K562 (cell line): ENCODE measurements at regions not wholly inside any gene's neighbourhood (a gene's known extent, or its start where the extent isn't known, plus 50 kb on each side); places are given as distances from the start of the nearest gene placed in this dataset.

ENCODE experiments used
- ATAC-seq: fragments of 200-7000 bp; cut with Tn5 transposase; 3 replicates; pipeline ENCODE4 v1.9.1; 2020; ENCODE audit warnings: moderate library complexity
- BruUV-seq: library from RNA; stranded (reverse); fragments of 400-500 nt; replicated peaks from 2 replicates; lab custom pipeline; 2021; lab: Mats Ljungman, UMichigan
- CTCF ChIA-PET: fragments of 300-600 bp; formaldehyde crosslinking; extraction: SDS; loops from one replicate; lab custom pipeline; 2021; ENCODE audit warnings: low intra/inter-chr PET ratio; lab: Yijun Ruan, JAX
- POLR2A ChIA-PET: fragments of 300-600, 350-650 bp; sonication (Branson Sonifier 250); formaldehyde crosslinking; extraction: SDS; loops from one replicate; lab custom pipeline; 2021; ENCODE audit warnings: antibody characterized with exemption, inconsistent platforms; lab: Yijun Ruan, JAX
- DNase-seq, 4 experiments: peaks; one replicate each; pipeline versions ENCODE4 v3.0.0 to v3.0.0-alpha.2; 2011 to 2018; ENCODE audit warnings: low spot score in 3 of 4, mixed read lengths in 3 of 4; ENCODE audit errors: extremely low read depth in 1 of 4
- FAIRE-seq: peaks from 2 replicates; lab custom pipeline; 2011; peaks lifted over from hg19 to GRCh38; lab: Jason Lieb, UNC
- H2AFZ ChIP-seq: 2 replicates; pipeline ENCODE4 v1.6.0; 2011; ENCODE audit warnings: low read depth, low read length, control low read depth, inconsistent platforms
- H3K27ac ChIP-seq: fragments of 200-600 bp; 3 replicates; pipeline ENCODE4 v1.8.0; 2011; ENCODE audit warnings: low read depth, mild to moderate bottlenecking, control low read depth, inconsistent platforms, low read length, moderate library complexity, mixed read lengths; ENCODE audit errors: extremely low read depth
- H3K27me3 ChIP-seq, 2 experiments: fragments of 300-600 bp in 1 of 2; 2 replicates in 1 of 2; 3 replicates in 1 of 2; pipeline versions ENCODE4 v1.6.0 to v1.8.0; 2011; ENCODE audit warnings: inconsistent platforms in 2 of 2, low read length in 2 of 2, mild to moderate bottlenecking in 1 of 2, mixed read lengths in 1 of 2, moderate library complexity in 1 of 2; ENCODE audit not compliant: control insufficient read depth in 2 of 2, insufficient read depth in 2 of 2
- H3K36me3 ChIP-seq: fragments of 300-600 bp; 3 replicates; pipeline ENCODE4 v1.8.0; 2011; ENCODE audit warnings: mild to moderate bottlenecking, low read length, inconsistent platforms; ENCODE audit not compliant: control insufficient read depth, insufficient read depth
- H3K4me1 ChIP-seq, 2 experiments: fragments of 200-600 bp in 1 of 2; replicated peaks in 1 of 2; 2 replicates in 1 of 2; 3 replicates in 1 of 2; pipeline versions ENCODE4 v1.5.1 to v1.8.0; 2011; ENCODE audit warnings: inconsistent platforms in 2 of 2, low read length in 2 of 2, mild to moderate bottlenecking in 1 of 2, mixed read lengths in 1 of 2, moderate library complexity in 1 of 2; ENCODE audit not compliant: control insufficient read depth in 2 of 2, insufficient read depth in 2 of 2
- H3K4me2 ChIP-seq: 2 replicates; pipeline ENCODE4 v1.6.1; 2011; ENCODE audit warnings: low read length, control low read depth, inconsistent platforms, mixed read lengths; ENCODE audit not compliant: insufficient read depth
- H3K4me3 ChIP-seq: fragments of 200-600 bp; sonication (generic), shearing (Covaris generic); 2 replicates; pipeline ENCODE4 v1.5.1; 2016; ENCODE audit warnings: control low read depth, inconsistent platforms
- H3K79me2 ChIP-seq: fragments of 200-600 bp; 3 replicates; pipeline ENCODE4 v1.8.0; 2011; ENCODE audit warnings: low read length, inconsistent platforms; ENCODE audit not compliant: control insufficient read depth, insufficient read depth
- H3K9ac ChIP-seq, 2 experiments: 2 replicates each; pipeline versions ENCODE4 v1.6.0 to v1.6.1; 2011; ENCODE audit warnings: low read depth in 2 of 2, low read length in 2 of 2, control low read depth in 1 of 2, inconsistent platforms in 1 of 2, mild to moderate bottlenecking in 1 of 2, mixed read lengths in 1 of 2; ENCODE audit not compliant: insufficient read depth in 1 of 2
- H3K9me1 ChIP-seq: one replicate; pipeline ENCODE4 v1.6.0; 2011; ENCODE audit warnings: inconsistent platforms, mild to moderate bottlenecking, low read length, moderate library complexity; ENCODE audit not compliant: control insufficient read depth, insufficient read depth
- H3K9me3 ChIP-seq: replicated peaks from 2 replicates; pipeline ENCODE4 v1.5.1; 2011; ENCODE audit warnings: low read depth, low read length, inconsistent platforms; ENCODE audit not compliant: control insufficient read depth, insufficient read depth
- H4K20me1 ChIP-seq: replicated peaks from 2 replicates; pipeline ENCODE4 v1.6.1; 2011; ENCODE audit warnings: low read length, inconsistent platforms, mixed read lengths; ENCODE audit not compliant: control insufficient read depth, insufficient read depth
- FOXK2 ChIP-seq, 2 experiments: fragments of 450-650 bp; IDR thresholded peaks in 1 of 2; conservative IDR thresholded peaks in 1 of 2; 2 replicates each; pipeline ENCODE4 v1.6.1; 2016; ENCODE audit warnings: low read depth in 2 of 2, mild to moderate bottlenecking in 1 of 2
- HDAC6 ChIP-seq: IDR thresholded peaks from 2 replicates; pipeline ENCODE4 v1.6.1; 2012; ENCODE audit warnings: low read depth, mild to moderate bottlenecking, control low read depth, inconsistent platforms, low read length, moderate library complexity
- KAT7 ChIP-seq: sonication (generic); formaldehyde crosslinking; IDR thresholded peaks from 2 replicates; pipeline ENCODE4 v1.8.0; 2022; ENCODE audit warnings: missing genetic modification reagents, mild to moderate bottlenecking, borderline replicate concordance
- NRF1 ChIP-seq, 2 experiments: fragments of 450-650 bp; IDR thresholded peaks in 1 of 2; conservative IDR thresholded peaks in 1 of 2; 2 replicates each; pipeline ENCODE4 v1.6.1; 2014; ENCODE audit warnings: mild to moderate bottlenecking in 2 of 2
- POLR2G ChIP-seq: fragments of 200-400 bp; formaldehyde crosslinking; IDR thresholded peaks from 2 replicates; pipeline ENCODE4 v1.6.1; 2017; ENCODE audit warnings: low read depth, mild to moderate bottlenecking, antibody characterized with exemption, low read length, moderate library complexity
- RB1 ChIP-seq: fragments of 450-650 bp; IDR thresholded peaks from 2 replicates; pipeline ENCODE4 v1.6.1; 2017; ENCODE audit warnings: low read depth, mild to moderate bottlenecking
- SMAD2 ChIP-seq: fragments of 150-350 bp; IDR thresholded peaks from 2 replicates; pipeline ENCODE4 v1.6.1; 2014; ENCODE audit warnings: low read depth, mild to moderate bottlenecking, low read length
- SUPT5H ChIP-seq: fragments of 450-650 bp; IDR thresholded peaks from 2 replicates; pipeline ENCODE4 v1.6.1; 2016
- TCFL5 ChIP-seq: fragments of 250-450 bp; sonication (Bioruptor Pico); conservative IDR thresholded peaks from 2 replicates; pipeline ENCODE4 v1.6.1; 2021; ENCODE audit warnings: mild to moderate bottlenecking, moderate library complexity, matching md5 sums
- ZBTB8A ChIP-seq: fragments of 450-650 bp; IDR thresholded peaks from 2 replicates; pipeline ENCODE4 v1.6.1; 2018; ENCODE audit warnings: mild to moderate bottlenecking, moderate library complexity; ENCODE audit not compliant: partially characterized antibody
- ZKSCAN8 ChIP-seq: fragments of 200-800 bp; sonication (Bioruptor generic); IDR thresholded peaks from 2 replicates; pipeline ENCODE4 v1.6.1; 2016; ENCODE audit warnings: missing genetic modification characterization, missing compliant biosample characterization
- ZNF311 ChIP-seq: fragments of 250-450 bp; sonication (Bioruptor Pico); IDR thresholded peaks from 2 replicates; pipeline ENCODE4 v1.4.0; 2020; ENCODE audit warnings: mild to moderate bottlenecking, moderate library complexity
- ZNF696 ChIP-seq: fragments of 250-450 bp; sonication (Bioruptor Pico); conservative IDR thresholded peaks from 2 replicates; pipeline ENCODE4 v1.4.0; 2020; ENCODE audit warnings: mild to moderate bottlenecking, moderate library complexity
- whole genome bisulfite sequencing: fragments of 100-300 bp; shearing (Covaris generic); methylation state at CpG from one replicate; pipeline ENCODE4 v1.1.6; 2016; ENCODE audit warnings: low coverage, mixed read lengths; ENCODE audit not compliant: insufficient coverage; ENCODE audit errors: missing lambda C conversion rate; 5-methylcytosine and 5-hydroxymethylcytosine counted together
- in situ Hi-C: fragments of 300-500 bp; cut with MboI; formaldehyde crosslinking; loops from 4 replicates; pipeline ENCODE4 v1.15.0; 2018; ENCODE audit warnings: inconsistent platforms, mixed read lengths
- intact Hi-C: fragments of 100-400 bp; cut with micrococcal nuclease; formaldehyde crosslinking; loops from 2 replicates; pipeline ENCODE4 v1.14.2; 2022
- TF ChIP-seq, protein P1 (sequence below): sonication (generic); formaldehyde crosslinking; IDR thresholded peaks from 2 replicates; pipeline ENCODE4 v1.4.0; 2020; ENCODE audit warnings: mild to moderate bottlenecking, missing genetic modification reagents
- TF ChIP-seq, protein P2 (sequence below), 2 experiments: fragments of 450-650 bp in 1 of 2; sonication (generic) in 1 of 2; formaldehyde crosslinking; conservative IDR thresholded peaks; 2 replicates each; pipeline versions ENCODE4 v1.4.0 to v1.8.1; 2020 to 2022; ENCODE audit warnings: mild to moderate bottlenecking in 1 of 2, missing genetic modification reagents in 1 of 2
- TF ChIP-seq, protein P3 (sequence below), 2 experiments: fragments of 450-650 bp; conservative IDR thresholded peaks; 2 replicates each; pipeline ENCODE4 v1.6.1; 2017; ENCODE audit warnings: mild to moderate bottlenecking in 2 of 2, moderate library complexity in 2 of 2

DNA sequence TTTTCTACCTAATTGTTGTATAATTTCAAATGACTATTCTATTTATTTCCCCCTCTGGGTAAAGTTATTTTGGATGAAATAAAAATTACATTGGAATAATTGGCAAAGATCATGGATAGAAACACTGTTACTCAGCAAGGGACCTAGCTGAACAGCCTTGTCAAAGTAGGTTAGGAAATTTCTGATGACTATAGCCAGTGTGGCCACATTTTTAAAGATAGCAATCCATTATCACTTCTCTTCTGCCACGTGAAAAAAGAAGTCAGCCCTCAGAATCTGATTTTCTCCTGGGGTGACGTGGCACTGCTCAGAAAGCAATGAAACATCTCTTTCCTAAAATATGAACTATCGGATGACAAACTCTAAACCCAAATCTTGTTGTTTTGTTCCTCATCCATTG lies 784.2 kb upstream of the RIOK2 start:
- Histone ChIP-seq H3K79me2 (no peaks in the 10 kb centered on the region), H4K20me1 (no peaks in the 10 kb centered on the region), H3K9me1 (no peaks in the 10 kb centered on the region), H3K9ac (no peak overlapping the region), H3K27me3 (no peaks in the 10 kb centered on the region), H3K9me3 (no peaks in the 10 kb centered on the region), H3K4me3 (no peak overlapping the region), H3K27ac (no peak overlapping the region), H3K4me1 (no peaks in the 10 kb centered on the region), H2AFZ (no peak overlapping the region), H3K36me3 (no peaks in the 10 kb centered on the region), H3K4me2 (no peak overlapping the region)
- 0% methylated on average over 3 of the region's 3 CpGs for WGBS
- intact Hi-C loops, result no loop called here
- ChIA-PET POLR2A (no interaction called here), CTCF (no interaction called here)
- no peak for FAIRE-seq
- DNase-seq, result no peak
- TF ChIP-seq SMAD2 (no peak), TCFL5 (no peak), POLR2G (no peak), RB1 (no peak), FOXK2 (conservative IDR thresholded peaks at IDR 0.05 in 1 of 2, IDR thresholded peaks at IDR 0.05 in 1 of 2; ENCODE audit: low read depth in 2 of 2) (no peak), NRF1 (conservative IDR thresholded peaks at IDR 0.05 in 1 of 2, IDR thresholded peaks at IDR 0.05 in 1 of 2) (no peak), KAT7 (CRISPR knock-in tag) (no peak), ZNF311 (CRISPR knock-in tag) (no peak), ZNF696 (no peak), SUPT5H (no peak), ZKSCAN8 (CRISPR knock-in tag) (no peak), HDAC6 (no peak), ZBTB8A (no peak)
- TF ChIP-seq, protein P1, sequence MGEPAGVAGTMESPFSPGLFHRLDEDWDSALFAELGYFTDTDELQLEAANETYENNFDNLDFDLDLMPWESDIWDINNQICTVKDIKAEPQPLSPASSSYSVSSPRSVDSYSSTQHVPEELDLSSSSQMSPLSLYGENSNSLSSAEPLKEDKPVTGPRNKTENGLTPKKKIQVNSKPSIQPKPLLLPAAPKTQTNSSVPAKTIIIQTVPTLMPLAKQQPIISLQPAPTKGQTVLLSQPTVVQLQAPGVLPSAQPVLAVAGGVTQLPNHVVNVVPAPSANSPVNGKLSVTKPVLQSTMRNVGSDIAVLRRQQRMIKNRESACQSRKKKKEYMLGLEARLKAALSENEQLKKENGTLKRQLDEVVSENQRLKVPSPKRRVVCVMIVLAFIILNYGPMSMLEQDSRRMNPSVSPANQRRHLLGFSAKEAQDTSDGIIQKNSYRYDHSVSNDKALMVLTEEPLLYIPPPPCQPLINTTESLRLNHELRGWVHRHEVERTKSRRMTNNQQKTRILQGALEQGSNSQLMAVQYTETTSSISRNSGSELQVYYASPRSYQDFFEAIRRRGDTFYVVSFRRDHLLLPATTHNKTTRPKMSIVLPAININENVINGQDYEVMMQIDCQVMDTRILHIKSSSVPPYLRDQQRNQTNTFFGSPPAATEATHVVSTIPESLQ (CRISPR knock-in tag), result no peak
- TF ChIP-seq, protein P2, sequence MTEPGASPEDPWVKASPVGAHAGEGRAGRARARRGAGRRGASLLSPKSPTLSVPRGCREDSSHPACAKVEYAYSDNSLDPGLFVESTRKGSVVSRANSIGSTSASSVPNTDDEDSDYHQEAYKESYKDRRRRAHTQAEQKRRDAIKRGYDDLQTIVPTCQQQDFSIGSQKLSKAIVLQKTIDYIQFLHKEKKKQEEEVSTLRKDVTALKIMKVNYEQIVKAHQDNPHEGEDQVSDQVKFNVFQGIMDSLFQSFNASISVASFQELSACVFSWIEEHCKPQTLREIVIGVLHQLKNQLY (CRISPR knock-in tag; conservative IDR thresholded peaks at IDR 0.05), result no peak
- TF ChIP-seq, protein P3, sequence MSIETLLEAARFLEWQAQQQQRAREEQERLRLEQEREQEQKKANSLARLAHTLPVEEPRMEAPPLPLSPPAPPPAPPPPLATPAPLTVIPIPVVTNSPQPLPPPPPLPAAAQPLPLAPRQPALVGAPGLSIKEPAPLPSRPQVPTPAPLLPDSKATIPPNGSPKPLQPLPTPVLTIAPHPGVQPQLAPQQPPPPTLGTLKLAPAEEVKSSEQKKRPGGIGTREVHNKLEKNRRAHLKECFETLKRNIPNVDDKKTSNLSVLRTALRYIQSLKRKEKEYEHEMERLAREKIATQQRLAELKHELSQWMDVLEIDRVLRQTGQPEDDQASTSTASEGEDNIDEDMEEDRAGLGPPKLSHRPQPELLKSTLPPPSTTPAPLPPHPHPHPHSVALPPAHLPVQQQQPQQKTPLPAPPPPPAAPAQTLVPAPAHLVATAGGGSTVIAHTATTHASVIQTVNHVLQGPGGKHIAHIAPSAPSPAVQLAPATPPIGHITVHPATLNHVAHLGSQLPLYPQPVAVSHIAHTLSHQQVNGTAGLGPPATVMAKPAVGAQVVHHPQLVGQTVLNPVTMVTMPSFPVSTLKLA (conservative IDR thresholded peaks at IDR 0.05), result no peak
- ATAC-seq, result no peak
- in situ Hi-C loops, result no loop called here
- no TSS peak for BruUV-seq
